Prostate gland (tissue), 2 donors: ENCODE measurements at regions not wholly inside any gene's neighbourhood (a gene's known extent, or its start where the extent isn't known, plus 50 kb on each side); places are given as distances from the start of the nearest gene placed in this dataset.

Experiments used
- DNase-seq: peaks from one replicate; pipeline ENCODE4 v3.0.0-alpha.2; 2019; ENCODE audit warnings: low spot score
- H3K27ac ChIP-seq, 2 donors: fragments of 200-600 bp; sonication (generic); 2 replicates each; pipeline ENCODE4 v1.5.1; 2017 to 2019
- H3K27me3 ChIP-seq: fragments of 200-600 bp; sonication (generic); replicated peaks from 2 replicates; pipeline ENCODE4 v1.5.1; 2019; ENCODE audit not compliant: insufficient read depth
- H3K36me3 ChIP-seq, 2 donors: fragments of 200-600 bp; sonication (generic); 1 replicate in 1 of 2; 2 replicates in 1 of 2; pipeline versions ENCODE4 v1.5.1 to v1.8.1; 2017 to 2019
- H3K4me1 ChIP-seq: fragments of 200-600 bp; sonication (generic); replicated peaks from 2 replicates; pipeline ENCODE4 v1.5.1; 2019
- H3K4me3 ChIP-seq, 2 donors: fragments of 200-600 bp; sonication (generic); 2 replicates each; pipeline ENCODE4 v1.5.1; 2017 to 2019
- H3K9me3 ChIP-seq: fragments of 200-600 bp; sonication (generic); 2 replicates; pipeline ENCODE4 v1.5.1; 2017
- POLR2A ChIP-seq: fragments of 450-650 bp; IDR thresholded peaks from one replicate; pipeline ENCODE4 v1.6.1; 2016; ENCODE audit warnings: antibody characterized with exemption, mild to moderate bottlenecking
- POLR2AphosphoS5 ChIP-seq: sonication (generic); formaldehyde crosslinking; IDR thresholded peaks from one replicate; pipeline ENCODE4 v1.6.1; 2017; ENCODE audit warnings: antibody characterized with exemption
- WGBS: methylation state at CpG from one replicate; pipeline ENCODE4 v1.1.5; 2018; 5-methylcytosine and 5-hydroxymethylcytosine counted together
- intact Hi-C: fragments of 100-400 bp; cut with DNase I; formaldehyde crosslinking; loops from one replicate; pipeline ENCODE4 v1.14.2; 2022
- TF ChIP-seq, protein P1 (sequence below), 4 experiments: fragments of 200-600 bp in 2 of 4; fragments of 450-650 bp in 2 of 4; sonication (generic) in 2 of 4; IDR thresholded peaks; 1 replicate in 3 of 4; 2 replicates in 1 of 4; pipeline ENCODE4 v1.5.1; 2016 to 2019; ENCODE audit warnings: antibody characterized with exemption in 4 of 4, mild to moderate bottlenecking in 2 of 4, moderate library complexity in 2 of 4

DNA sequence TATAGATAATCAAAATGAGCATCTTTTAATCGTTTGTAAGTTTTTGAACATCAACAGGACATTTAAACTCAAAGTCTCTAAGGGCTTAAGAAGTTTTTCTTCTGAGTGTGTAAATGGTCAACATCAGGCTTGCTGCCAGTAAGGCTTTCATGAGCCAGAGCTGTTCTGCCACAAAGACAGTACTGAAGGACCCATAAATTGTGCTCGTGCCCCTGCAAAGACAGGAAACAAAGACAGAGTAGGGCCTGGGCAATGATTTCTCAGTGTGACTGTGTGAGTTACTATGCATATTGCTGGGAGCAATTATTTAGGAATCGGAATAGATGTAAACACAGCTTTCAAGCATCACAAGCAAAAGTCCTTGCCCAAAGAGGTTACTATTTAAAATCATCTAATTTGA lies 300.0 kb downstream of the IDS start:
- intact Hi-C loops = no loop called here
- no peak for TF ChIP-seq POLR2AphosphoS5
- TF ChIP-seq, protein P1, sequence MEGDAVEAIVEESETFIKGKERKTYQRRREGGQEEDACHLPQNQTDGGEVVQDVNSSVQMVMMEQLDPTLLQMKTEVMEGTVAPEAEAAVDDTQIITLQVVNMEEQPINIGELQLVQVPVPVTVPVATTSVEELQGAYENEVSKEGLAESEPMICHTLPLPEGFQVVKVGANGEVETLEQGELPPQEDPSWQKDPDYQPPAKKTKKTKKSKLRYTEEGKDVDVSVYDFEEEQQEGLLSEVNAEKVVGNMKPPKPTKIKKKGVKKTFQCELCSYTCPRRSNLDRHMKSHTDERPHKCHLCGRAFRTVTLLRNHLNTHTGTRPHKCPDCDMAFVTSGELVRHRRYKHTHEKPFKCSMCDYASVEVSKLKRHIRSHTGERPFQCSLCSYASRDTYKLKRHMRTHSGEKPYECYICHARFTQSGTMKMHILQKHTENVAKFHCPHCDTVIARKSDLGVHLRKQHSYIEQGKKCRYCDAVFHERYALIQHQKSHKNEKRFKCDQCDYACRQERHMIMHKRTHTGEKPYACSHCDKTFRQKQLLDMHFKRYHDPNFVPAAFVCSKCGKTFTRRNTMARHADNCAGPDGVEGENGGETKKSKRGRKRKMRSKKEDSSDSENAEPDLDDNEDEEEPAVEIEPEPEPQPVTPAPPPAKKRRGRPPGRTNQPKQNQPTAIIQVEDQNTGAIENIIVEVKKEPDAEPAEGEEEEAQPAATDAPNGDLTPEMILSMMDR (IDR thresholded peaks at IDR 0.05) = no peak
- TF ChIP-seq POLR2A = no peak
- no peaks in the 10 kb centered on the region for H3K27me3 ChIP-seq
- DNase-seq = no peak
- no peak overlapping the region for H3K27ac ChIP-seq
- H3K9me3 ChIP-seq = no peaks in the 10 kb centered on the region
- H3K36me3 ChIP-seq = no peaks in the 10 kb centered on the region
- no peak overlapping the region for H3K4me3 ChIP-seq
- no peaks in the 10 kb centered on the region for H3K4me1 ChIP-seq
- 20% methylated on average over 3 of the region's 3 CpGs for WGBS

DNA sequence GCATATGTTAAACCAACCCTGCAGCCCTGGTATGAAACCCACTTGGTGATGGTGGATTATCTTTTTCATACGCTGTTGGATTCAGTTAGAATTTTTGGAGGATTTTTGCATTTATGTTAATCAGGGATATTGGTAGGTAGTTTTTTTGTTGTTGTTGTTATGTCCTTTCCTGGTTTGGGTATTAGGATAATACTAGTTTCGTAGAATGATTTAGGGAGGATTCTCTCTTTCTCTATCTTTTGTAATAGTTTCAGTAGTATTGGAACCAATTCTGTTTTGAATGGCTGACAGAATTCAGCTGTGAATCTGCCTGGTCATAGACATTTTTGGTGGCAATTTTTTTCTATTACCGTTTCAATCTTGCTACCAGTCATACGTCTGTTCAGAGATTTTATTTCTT lies 305.4 kb downstream of the IDS start:
- no peaks in the 10 kb centered on the region for H3K36me3 ChIP-seq
- no peak for DNase-seq
- WGBS = 88% methylated on average over 4 of the region's 4 CpGs
- TF ChIP-seq POLR2AphosphoS5 = no peak
- TF ChIP-seq, protein P1 (IDR thresholded peaks at IDR 0.05) = no peak
- no peak for TF ChIP-seq POLR2A
- no peaks in the 10 kb centered on the region for H3K4me1 ChIP-seq
- no peaks in the 10 kb centered on the region for H3K9me3 ChIP-seq
- H3K4me3 ChIP-seq = no peak overlapping the region
- H3K27me3 ChIP-seq = no peaks in the 10 kb centered on the region
- intact Hi-C loops = no loop called here
- H3K27ac ChIP-seq = no peak overlapping the region

DNA sequence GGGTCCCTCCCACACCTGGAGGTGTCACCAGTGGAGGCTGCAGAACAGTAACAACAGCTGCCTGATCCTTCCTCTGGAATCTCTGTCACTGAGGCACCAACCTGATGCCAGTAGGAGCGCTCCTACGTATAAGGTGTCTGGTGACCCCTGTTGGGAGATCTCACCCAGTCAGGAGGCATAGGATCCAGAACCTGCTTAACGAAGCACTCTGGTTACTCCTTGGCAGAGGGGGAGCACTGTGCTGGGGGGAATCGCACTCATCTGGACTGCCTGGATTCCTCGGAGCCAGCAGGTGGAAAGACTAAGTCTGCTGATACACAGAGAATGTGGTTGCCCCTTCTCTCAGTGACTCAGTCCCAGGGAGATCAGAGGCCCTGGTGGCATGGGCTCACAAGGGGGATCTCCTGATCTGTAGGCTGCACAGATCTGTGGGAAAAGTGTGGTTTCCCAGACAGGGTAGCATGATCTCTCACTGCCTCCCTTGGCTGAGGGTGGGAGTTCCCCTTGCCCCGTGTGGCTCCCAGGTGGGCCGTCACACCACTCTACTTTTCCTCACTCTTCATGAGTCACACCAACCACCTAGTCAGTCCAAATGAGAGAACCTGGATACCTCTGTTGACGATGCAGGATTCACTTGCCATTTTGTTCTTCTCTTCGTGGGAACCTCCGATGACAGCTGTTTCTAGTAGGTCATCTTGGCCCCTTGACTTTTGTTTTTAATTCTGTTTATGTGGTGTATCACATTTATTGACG lies 305.9 kb downstream of the IDS start:
- Histone ChIP-seq H3K4me3 (no peak overlapping the region), H3K4me1 (no peaks in the 10 kb centered on the region), H3K27ac (no peak overlapping the region), H3K9me3 (no peaks in the 10 kb centered on the region), H3K27me3 (no peaks in the 10 kb centered on the region), H3K36me3 (no peaks in the 10 kb centered on the region)
- no peak for TF ChIP-seq POLR2AphosphoS5
- TF ChIP-seq, protein P1 (IDR thresholded peaks at IDR 0.05) = no peak
- TF ChIP-seq POLR2A = no peak
- DNase-seq = no peak
- intact Hi-C loops = no loop called here
- 88% methylated on average over 11 of the region's 11 CpGs for WGBS

DNA sequence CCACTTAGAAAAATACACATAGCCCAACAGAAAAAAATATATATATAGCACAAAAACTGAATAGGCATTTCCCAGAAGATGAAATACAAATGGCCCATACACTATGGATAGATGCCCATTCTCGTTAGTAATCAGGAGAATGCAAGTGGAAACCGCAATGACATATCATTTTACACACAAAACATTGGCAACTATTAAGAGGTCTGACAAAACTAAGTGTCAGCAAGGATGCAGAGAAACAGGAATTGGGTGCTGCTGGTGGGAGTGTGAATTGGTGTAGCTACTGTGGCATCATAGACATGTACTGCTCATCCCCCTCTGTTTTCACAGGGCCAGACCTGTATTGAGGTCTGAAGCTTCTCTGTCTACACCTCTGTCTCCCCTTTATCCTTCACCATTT lies 320.0 kb downstream of the IDS start:
- no peaks in the 10 kb centered on the region for H3K27me3 ChIP-seq
- H3K36me3 ChIP-seq = no peaks in the 10 kb centered on the region
- 58% methylated on average over 2 of the region's 2 CpGs for whole genome bisulfite sequencing
- TF ChIP-seq, protein P1 (IDR thresholded peaks at IDR 0.05) = no peak
- TF ChIP-seq POLR2AphosphoS5 = no peak
- intact Hi-C loops = no loop called here
- H3K27ac ChIP-seq = no peak overlapping the region
- no peaks in the 10 kb centered on the region for H3K4me1 ChIP-seq
- no peaks in the 10 kb centered on the region for H3K9me3 ChIP-seq
- no peak overlapping the region for H3K4me3 ChIP-seq
- DNase-seq = no peak

DNA sequence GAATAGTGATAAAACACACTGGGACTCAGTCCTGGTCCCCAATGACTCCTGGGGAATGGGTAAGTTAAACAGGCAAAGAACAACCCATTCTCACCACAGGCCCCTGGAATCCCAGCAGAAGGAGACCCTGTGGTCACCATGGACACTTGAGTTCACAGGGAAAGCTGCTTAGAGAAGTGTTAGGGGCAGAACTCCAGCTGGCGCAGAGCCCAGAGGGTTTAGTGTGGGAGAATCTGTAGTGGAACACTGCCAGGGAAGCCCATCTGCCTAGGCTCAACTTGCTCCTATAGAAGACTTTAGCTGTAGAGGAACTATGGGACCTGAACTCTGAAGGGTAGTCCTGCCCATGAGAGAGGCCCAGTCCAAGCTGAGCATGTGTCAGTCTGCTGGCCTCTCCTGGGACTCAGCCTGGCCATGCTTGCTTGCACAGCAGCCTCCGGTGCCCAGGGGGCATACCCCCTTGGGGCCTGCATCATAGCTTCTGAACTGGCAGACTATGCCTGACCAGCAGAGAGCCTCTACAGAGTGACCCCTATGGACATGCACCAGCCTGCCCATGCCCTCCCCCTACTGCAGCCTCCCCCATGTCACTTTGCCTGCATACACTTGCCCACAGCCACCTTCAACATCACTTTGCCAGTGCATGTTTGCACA lies 343.5 kb downstream of the IDS start:
- H3K9me3 ChIP-seq = no peaks in the 10 kb centered on the region
- H3K36me3 ChIP-seq = no peaks in the 10 kb centered on the region
- no peaks in the 10 kb centered on the region for H3K4me1 ChIP-seq
- no peak overlapping the region for H3K4me3 ChIP-seq
- H3K27me3 ChIP-seq = no peaks in the 10 kb centered on the region
- TF ChIP-seq, protein P1 (IDR thresholded peaks at IDR 0.05) = no peak
- no peak for TF ChIP-seq POLR2AphosphoS5
- TF ChIP-seq POLR2A = no peak
- no peak for DNase-seq
- H3K27ac ChIP-seq = no peak overlapping the region
- WGBS = 80% methylated on average over 2 of the region's 2 CpGs
- intact Hi-C loops = no loop called here
